K562 (cell line): ENCODE measurements at regions not wholly inside any gene's neighbourhood (a gene's known extent, or its start where the extent isn't known, plus 50 kb on each side); places are given as distances from the start of the nearest gene placed in this dataset.

Source experiments
- CTBP1 ChIP-seq: fragments of 450-650 bp; IDR thresholded peaks from 2 replicates; pipeline ENCODE4 v1.6.1; 2016; ENCODE audit warnings: borderline replicate concordance
- ELF1 ChIP-seq: fragments of 200-800 bp; sonication (Bioruptor generic); IDR thresholded peaks from 2 replicates; pipeline ENCODE4 v1.6.1; 2016; ENCODE audit warnings: missing genetic modification characterization, missing compliant biosample characterization
- GTF2F1 ChIP-seq: IDR thresholded peaks from 2 replicates; pipeline ENCODE4 v1.6.1; 2011; ENCODE audit warnings: low read depth, low read length, improper control_type of control experiment
- POLR2A ChIP-seq: fragments of 450-650 bp; conservative IDR thresholded peaks from 2 replicates; pipeline ENCODE4 v1.6.1; 2016
- USF2 ChIP-seq: sonication (generic); formaldehyde crosslinking; IDR thresholded peaks from 2 replicates; pipeline ENCODE4 v1.5.0; 2020; ENCODE audit warnings: missing genetic modification reagents
- ZNF589 ChIP-seq: fragments of 200-800 bp; sonication (Bioruptor generic); IDR thresholded peaks from 2 replicates; pipeline ENCODE4 v1.6.1; 2016; ENCODE audit warnings: low read depth, missing genetic modification characterization, missing compliant biosample characterization

DNA sequence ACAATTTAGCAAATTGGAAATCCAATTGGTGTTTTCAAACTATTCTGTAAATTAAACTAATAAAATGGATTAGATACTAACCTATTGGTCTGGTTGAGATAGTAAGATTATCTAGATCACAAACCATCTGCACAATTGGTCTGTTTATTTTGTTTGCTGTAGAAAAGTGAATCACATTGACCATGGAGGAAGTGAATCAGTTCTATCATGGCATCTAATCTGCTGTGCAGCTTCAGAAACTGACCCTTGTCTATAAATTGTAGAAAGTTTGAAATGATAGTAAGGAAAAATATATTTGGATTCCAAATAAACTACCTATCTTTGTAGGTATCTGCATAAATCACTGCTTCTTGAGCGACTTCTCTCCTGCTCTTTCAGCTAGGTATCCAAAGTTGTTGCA lies 1865.4 kb downstream of the MAT2B start:
- no peak for TF ChIP-seq ELF1 (tag)
- no peak for TF ChIP-seq USF2 (CRISPR knock-in tag)
- no peak for TF ChIP-seq GTF2F1
- TF ChIP-seq POLR2A = no peak
- no peak for TF ChIP-seq ZNF589 (CRISPR knock-in tag)
- TF ChIP-seq CTBP1 = no peak
